ENCODE measurements at regions not wholly inside any gene's neighbourhood (a gene's known extent, or its start where the extent isn't known, plus 50 kb on each side); places are given as distances from the start of the nearest gene placed in this dataset.
"Not testable (repeated sequence)": the region's sequence is repeated elsewhere in the genome, so short reads cannot be mapped to it uniquely, and the experiment has no call there.

DNA sequence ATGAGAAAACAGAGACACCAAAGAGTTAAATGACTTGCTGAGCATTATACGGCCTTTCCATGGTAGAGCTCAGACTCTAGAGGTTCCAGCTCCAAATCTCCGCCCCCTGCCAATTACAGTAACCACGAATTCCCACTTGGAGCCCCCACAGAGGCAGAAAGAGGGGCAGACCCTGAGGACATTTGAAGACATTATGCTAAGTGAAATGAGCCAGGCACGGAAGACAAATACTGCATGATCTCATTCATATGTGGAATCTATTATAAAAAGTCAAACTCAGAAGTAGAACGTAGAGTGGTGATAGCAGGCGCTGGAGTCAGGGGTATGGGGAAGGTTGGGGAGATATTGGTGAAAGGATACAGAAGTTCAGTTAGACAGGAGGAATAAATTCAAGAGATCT is 303.4 kb downstream of the ANAPC1 start:
- DNase-seq; H3K27ac Mint-ChIP-seq (ENCODE audit: unreplicated experiment); H3K9me3 Mint-ChIP-seq (ENCODE audit: low read depth, unreplicated experiment); intact Hi-C loops (cut with micrococcal nuclease; ENCODE audit: unreplicated experiment); CTCF ChIA-PET; H3K4me3 Mint-ChIP-seq (ENCODE audit: low read depth, unreplicated experiment); BruUV-seq (replicated peaks); H3K36me3 Mint-ChIP-seq (ENCODE audit: insufficient read depth, unreplicated experiment); H3K4me1 Mint-ChIP-seq (ENCODE audit: low read depth, unreplicated experiment); H3K27me3 Mint-ChIP-seq (ENCODE audit: unreplicated experiment): not testable (repeated sequence)

DNA sequence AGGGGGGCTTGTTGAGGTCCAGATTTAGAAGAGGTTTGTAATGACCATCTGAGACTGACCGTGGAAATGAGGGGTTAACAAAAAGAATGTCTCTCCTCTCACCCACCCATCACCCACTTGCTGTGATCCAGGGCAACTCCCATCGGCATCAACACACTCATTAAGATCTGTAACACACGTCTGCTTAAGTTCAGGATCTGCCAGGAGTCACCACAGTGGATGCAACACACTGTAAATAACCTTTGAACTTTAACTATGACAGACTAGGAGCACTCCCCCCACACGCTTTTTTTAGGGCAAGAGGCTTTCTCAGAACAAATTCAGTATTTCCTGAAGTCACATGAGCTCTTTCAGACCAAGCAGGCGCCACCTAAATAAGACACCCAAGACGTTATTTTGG is 301.9 kb downstream of the ANAPC1 start:
- H3K27me3 Mint-ChIP-seq (ENCODE audit: unreplicated experiment); BruUV-seq (replicated peaks); H3K36me3 Mint-ChIP-seq (ENCODE audit: insufficient read depth, unreplicated experiment); H3K4me3 Mint-ChIP-seq (ENCODE audit: low read depth, unreplicated experiment); H3K27ac Mint-ChIP-seq (ENCODE audit: unreplicated experiment); H3K9me3 Mint-ChIP-seq (ENCODE audit: low read depth, unreplicated experiment); intact Hi-C loops (cut with micrococcal nuclease; ENCODE audit: unreplicated experiment); DNase-seq; H3K4me1 Mint-ChIP-seq (ENCODE audit: low read depth, unreplicated experiment); CTCF ChIA-PET: not testable (repeated sequence)

DNA sequence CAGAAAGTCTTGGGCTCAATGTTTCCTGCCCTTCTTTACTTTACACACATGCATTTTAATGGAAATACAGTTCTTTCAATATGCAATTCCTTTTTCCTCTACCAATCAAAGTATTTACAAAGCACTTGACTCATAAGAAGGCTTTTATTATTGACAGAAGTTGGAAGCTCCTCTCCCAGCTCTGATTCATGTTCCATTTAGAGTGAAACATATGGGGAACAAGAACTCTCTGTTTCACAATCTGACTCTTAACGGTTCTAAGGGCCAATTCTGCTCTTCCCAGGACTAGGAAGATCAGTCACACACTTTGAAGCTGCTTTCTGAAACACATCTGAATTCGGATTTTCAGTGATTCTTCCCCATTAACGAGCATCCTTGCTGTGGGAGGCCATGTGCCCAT is 300.5 kb downstream of the ANAPC1 start:
- H3K9me3 Mint-ChIP-seq (ENCODE audit: low read depth, unreplicated experiment); CTCF ChIA-PET; H3K4me3 Mint-ChIP-seq (ENCODE audit: low read depth, unreplicated experiment); H3K36me3 Mint-ChIP-seq (ENCODE audit: insufficient read depth, unreplicated experiment); DNase-seq; H3K27ac Mint-ChIP-seq (ENCODE audit: unreplicated experiment); H3K4me1 Mint-ChIP-seq (ENCODE audit: low read depth, unreplicated experiment); intact Hi-C loops (cut with micrococcal nuclease; ENCODE audit: unreplicated experiment); H3K27me3 Mint-ChIP-seq (ENCODE audit: unreplicated experiment); BruUV-seq (replicated peaks): not testable (repeated sequence)

DNA sequence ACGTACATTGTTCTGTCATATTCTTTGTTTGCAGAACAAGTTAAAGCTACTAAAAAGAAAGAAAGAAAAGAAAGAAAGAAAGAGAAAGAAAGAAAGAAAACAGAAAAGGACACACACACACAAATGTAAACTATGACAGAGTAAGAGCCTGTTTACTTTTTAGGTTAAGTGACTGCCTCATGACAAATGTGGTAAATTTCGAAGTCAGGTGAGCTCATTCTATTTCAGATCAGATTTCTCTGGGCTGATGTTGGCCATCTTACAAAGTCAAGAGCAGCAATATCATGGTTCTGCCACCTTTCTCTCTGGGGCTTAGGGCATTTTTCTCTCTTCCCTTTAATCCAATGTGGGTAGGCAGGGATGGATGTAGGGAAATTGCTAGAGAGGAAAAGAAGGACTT is 299.5 kb downstream of the ANAPC1 start:
- BruUV-seq (replicated peaks); intact Hi-C loops (cut with micrococcal nuclease; ENCODE audit: unreplicated experiment): not testable (repeated sequence)

DNA sequence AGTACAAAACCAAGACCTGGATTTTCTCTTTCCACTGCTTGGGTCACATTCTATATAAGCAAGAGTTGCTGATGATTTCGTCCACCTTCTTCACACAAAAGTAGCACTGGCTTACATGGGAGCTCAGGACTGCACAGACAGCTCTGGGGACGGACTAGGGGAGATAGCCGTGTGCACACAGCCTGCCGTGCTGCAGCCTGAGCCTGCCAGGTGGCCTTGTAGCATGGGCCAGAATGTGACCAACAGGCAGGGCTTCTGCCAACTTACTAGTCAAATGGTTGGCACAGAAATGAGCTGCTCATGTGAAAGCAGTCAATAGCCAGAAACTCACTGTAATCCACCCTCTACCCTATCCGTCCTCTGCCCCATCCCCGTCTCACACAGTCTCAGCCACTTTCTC is 299.0 kb downstream of the ANAPC1 start:
- H3K4me3 Mint-ChIP-seq (ENCODE audit: low read depth, unreplicated experiment); BruUV-seq (replicated peaks): not testable (repeated sequence)

More for the DNA sequence above, 299.5 kb downstream of the ANAPC1 start:
- H3K9me3 Mint-ChIP-seq (ENCODE audit: low read depth, unreplicated experiment); H3K4me1 Mint-ChIP-seq (ENCODE audit: low read depth, unreplicated experiment); H3K36me3 Mint-ChIP-seq (ENCODE audit: insufficient read depth, unreplicated experiment); H3K4me3 Mint-ChIP-seq (ENCODE audit: low read depth, unreplicated experiment); DNase-seq; H3K27me3 Mint-ChIP-seq (ENCODE audit: unreplicated experiment); H3K27ac Mint-ChIP-seq (ENCODE audit: unreplicated experiment); CTCF ChIA-PET: not testable (repeated sequence)

DNA sequence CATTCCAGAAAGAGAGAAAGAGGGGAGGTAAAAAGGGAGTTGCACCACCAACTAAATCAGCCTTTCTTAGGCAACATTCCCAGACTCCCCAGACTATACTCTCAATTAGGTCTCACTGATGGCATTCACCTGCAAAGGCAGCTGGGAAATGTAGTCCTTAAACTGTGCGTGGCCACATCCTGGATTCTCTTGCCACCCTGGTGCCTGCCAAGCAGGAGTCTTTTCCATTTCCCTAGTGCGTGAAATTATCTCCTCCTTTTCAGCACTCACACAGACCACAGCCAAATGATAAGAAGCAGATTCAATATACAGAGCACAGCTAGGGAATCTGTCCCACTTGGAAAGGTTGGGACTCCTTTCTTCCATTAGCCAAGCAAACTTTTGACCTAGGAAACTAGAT is 298.0 kb downstream of the ANAPC1 start:
- H3K36me3 Mint-ChIP-seq (ENCODE audit: insufficient read depth, unreplicated experiment); CTCF ChIA-PET; intact Hi-C loops (cut with micrococcal nuclease; ENCODE audit: unreplicated experiment); H3K27ac Mint-ChIP-seq (ENCODE audit: unreplicated experiment); BruUV-seq (replicated peaks); H3K27me3 Mint-ChIP-seq (ENCODE audit: unreplicated experiment); H3K4me1 Mint-ChIP-seq (ENCODE audit: low read depth, unreplicated experiment); H3K4me3 Mint-ChIP-seq (ENCODE audit: low read depth, unreplicated experiment); DNase-seq; H3K9me3 Mint-ChIP-seq (ENCODE audit: low read depth, unreplicated experiment): not testable (repeated sequence)

More for the DNA sequence above, 299.0 kb downstream of the ANAPC1 start:
- H3K27ac Mint-ChIP-seq (ENCODE audit: unreplicated experiment); intact Hi-C loops (cut with micrococcal nuclease; ENCODE audit: unreplicated experiment); H3K27me3 Mint-ChIP-seq (ENCODE audit: unreplicated experiment); H3K4me1 Mint-ChIP-seq (ENCODE audit: low read depth, unreplicated experiment); H3K9me3 Mint-ChIP-seq (ENCODE audit: low read depth, unreplicated experiment); CTCF ChIA-PET; DNase-seq; H3K36me3 Mint-ChIP-seq (ENCODE audit: insufficient read depth, unreplicated experiment): not testable (repeated sequence)

DNA sequence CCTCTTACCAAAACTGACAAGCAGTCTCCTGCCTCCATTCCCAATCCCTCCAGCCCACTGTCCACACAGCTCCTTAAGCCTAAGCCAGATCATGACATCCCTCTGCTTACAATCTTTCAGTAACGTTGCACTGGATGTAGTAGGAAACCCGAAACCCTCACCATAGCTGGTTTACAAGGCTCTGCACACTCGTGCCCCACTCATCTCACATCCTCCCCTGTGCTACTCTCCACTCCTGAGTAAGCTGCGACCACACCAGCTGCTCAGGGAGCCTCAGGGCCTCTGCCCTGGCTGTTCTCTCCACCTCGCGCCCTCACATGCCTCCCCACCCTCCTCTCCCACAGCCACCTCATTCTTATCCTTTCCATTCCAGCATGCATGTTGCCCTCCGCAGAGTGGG is 288.9 kb downstream of the ANAPC1 start:
- CTCF ChIA-PET; H3K27ac Mint-ChIP-seq (ENCODE audit: unreplicated experiment); intact Hi-C loops (cut with micrococcal nuclease; ENCODE audit: unreplicated experiment): not testable (repeated sequence)

DNA sequence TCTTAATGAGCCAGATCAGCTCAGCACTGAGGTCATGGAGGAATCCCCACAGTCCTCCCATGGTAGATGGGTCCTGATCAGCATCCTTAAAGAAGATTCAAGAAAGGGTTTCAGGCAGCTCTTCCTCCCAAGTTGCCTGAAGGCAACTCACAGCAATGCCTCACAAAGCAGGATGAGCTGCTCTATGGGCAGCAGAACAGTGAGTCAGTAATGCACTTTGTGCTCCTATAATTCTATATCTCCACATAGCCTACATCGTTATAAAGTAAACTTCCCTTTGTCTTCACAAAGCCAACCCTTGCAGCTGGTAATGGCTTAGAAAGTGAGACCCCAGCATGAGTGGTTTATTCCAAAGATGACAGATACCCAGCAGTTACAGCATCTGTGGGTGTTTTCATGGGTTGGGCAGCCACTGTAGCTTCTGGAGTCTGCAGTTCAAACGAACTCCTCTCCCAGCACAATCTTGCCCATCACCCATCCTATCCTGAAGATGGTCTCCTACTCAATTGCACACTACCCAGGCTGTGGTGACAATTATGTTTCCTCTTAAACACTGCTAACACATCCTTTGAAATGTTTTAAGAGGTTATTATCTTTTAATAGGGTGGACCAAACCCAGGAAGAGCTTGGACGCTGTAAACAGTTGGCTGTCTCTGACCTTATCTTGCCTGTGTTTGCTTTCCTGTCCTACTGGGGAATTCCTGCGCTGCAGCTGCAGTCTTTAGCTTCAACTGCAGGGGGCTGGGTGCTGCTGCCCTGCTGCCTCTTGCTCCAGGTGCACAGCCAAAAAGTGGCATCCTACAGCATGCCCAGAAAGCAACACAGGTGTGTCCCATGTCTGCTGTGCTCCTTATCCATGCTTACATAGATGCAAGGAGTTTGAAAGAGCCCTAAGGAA is 286.9 kb downstream of the ANAPC1 start:
- H3K4me3 Mint-ChIP-seq (ENCODE audit: low read depth, unreplicated experiment); H3K27ac Mint-ChIP-seq (ENCODE audit: unreplicated experiment); H3K27me3 Mint-ChIP-seq (ENCODE audit: unreplicated experiment); BruUV-seq (replicated peaks); H3K36me3 Mint-ChIP-seq (ENCODE audit: insufficient read depth, unreplicated experiment); H3K9me3 Mint-ChIP-seq (ENCODE audit: low read depth, unreplicated experiment); DNase-seq; intact Hi-C loops (cut with micrococcal nuclease; ENCODE audit: unreplicated experiment); CTCF ChIA-PET: not testable (repeated sequence)
- peaks cover 19% of the 10 kb centered on the region for H3K4me1 Mint-ChIP-seq (ENCODE audit: low read depth, unreplicated experiment)

More for the DNA sequence above, 288.9 kb downstream of the ANAPC1 start:
- H3K4me1 Mint-ChIP-seq (ENCODE audit: low read depth, unreplicated experiment), result peaks cover 19% of the 10 kb centered on the region
- not testable (repeated sequence) for DNase-seq; H3K4me3 Mint-ChIP-seq (ENCODE audit: low read depth, unreplicated experiment); H3K36me3 Mint-ChIP-seq (ENCODE audit: insufficient read depth, unreplicated experiment); H3K27me3 Mint-ChIP-seq (ENCODE audit: unreplicated experiment); H3K9me3 Mint-ChIP-seq (ENCODE audit: low read depth, unreplicated experiment); BruUV-seq (replicated peaks)

DNA sequence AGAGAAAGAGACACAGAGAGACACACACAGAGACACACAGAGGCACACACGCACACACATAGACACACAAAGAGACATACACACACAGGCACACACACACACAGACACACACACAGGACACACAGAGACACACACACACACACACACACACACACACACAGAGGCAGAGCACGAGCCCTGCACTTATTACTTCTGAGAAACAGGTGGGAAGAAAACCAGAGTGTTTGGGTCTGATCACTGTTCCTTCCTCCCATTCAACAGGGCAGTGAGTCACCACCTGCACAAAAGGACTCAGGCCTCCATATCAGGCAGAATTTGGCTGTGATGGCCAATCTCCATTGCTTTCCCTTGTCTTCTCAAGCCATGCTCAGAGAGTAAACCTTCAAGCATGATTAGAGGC is 285.0 kb downstream of the ANAPC1 start:
- CTCF ChIA-PET; H3K27me3 Mint-ChIP-seq (ENCODE audit: unreplicated experiment); H3K27ac Mint-ChIP-seq (ENCODE audit: unreplicated experiment); H3K9me3 Mint-ChIP-seq (ENCODE audit: low read depth, unreplicated experiment); H3K36me3 Mint-ChIP-seq (ENCODE audit: insufficient read depth, unreplicated experiment); H3K4me3 Mint-ChIP-seq (ENCODE audit: low read depth, unreplicated experiment); BruUV-seq (replicated peaks); intact Hi-C loops (cut with micrococcal nuclease; ENCODE audit: unreplicated experiment); DNase-seq: not testable (repeated sequence)
- H3K4me1 Mint-ChIP-seq (ENCODE audit: low read depth, unreplicated experiment), result peaks cover 19% of the 10 kb centered on the region

DNA sequence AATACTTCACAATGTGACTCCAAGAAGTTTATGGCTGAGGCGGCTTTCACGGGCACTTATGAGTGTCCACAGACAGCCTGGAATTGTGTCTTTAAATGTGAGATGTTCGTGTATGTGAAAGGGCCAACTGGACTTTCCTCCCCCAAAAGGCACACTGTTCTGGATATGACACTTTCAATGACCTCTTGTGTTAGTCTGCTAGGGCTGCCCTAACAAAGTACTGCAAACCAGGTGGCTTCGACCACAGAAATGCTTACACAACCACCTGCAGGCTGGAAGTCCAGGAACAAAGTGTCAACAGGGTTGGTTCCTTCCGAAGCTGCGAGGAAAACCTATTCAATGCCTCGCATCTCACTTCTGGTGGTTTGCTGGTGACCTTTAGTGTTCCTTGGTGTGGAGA is 281.7 kb downstream of the ANAPC1 start:
- H3K36me3 Mint-ChIP-seq (ENCODE audit: insufficient read depth, unreplicated experiment); H3K27ac Mint-ChIP-seq (ENCODE audit: unreplicated experiment); H3K27me3 Mint-ChIP-seq (ENCODE audit: unreplicated experiment); BruUV-seq (replicated peaks); intact Hi-C loops (cut with micrococcal nuclease; ENCODE audit: unreplicated experiment); H3K9me3 Mint-ChIP-seq (ENCODE audit: low read depth, unreplicated experiment); CTCF ChIA-PET; DNase-seq; H3K4me3 Mint-ChIP-seq (ENCODE audit: low read depth, unreplicated experiment): not testable (repeated sequence)
- peaks cover 19% of the 10 kb centered on the region for H3K4me1 Mint-ChIP-seq (ENCODE audit: low read depth, unreplicated experiment)
